ENCODE measurements at regions not wholly inside any gene's neighbourhood (a gene's known extent, or its start where the extent isn't known, plus 50 kb on each side); places are given as distances from the start of the nearest gene placed in this dataset.

DNA sequence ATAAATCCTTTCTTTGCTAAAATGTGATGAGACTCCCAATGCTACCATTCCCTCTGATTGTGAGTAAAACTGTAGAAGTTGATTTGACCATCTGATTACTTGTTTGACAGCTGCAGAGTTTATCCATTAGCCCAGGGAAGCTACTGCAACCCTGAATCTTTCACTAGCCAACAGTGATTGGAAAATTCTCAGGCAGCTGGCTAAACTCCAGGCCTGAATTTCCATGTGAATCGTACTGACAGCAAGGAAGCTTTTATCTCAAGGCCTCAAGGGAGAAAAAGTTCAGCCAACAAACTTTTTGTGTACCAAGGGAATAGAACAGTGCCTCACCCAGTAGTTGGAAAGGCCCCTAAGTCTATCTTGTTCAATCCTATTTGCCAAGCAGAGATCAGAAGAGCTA lies 246.7 kb upstream of the TRPM3 start:
- Histone ChIP-seq H3F3A (ENCODE audit: low read depth) (peaks cover 8% of the 10 kb centered on the region), H3K27ac (peak overlapping the region; percentile 66)
- peak overlapping the region; percentile 80 for H3K27ac Mint-ChIP-seq

DNA sequence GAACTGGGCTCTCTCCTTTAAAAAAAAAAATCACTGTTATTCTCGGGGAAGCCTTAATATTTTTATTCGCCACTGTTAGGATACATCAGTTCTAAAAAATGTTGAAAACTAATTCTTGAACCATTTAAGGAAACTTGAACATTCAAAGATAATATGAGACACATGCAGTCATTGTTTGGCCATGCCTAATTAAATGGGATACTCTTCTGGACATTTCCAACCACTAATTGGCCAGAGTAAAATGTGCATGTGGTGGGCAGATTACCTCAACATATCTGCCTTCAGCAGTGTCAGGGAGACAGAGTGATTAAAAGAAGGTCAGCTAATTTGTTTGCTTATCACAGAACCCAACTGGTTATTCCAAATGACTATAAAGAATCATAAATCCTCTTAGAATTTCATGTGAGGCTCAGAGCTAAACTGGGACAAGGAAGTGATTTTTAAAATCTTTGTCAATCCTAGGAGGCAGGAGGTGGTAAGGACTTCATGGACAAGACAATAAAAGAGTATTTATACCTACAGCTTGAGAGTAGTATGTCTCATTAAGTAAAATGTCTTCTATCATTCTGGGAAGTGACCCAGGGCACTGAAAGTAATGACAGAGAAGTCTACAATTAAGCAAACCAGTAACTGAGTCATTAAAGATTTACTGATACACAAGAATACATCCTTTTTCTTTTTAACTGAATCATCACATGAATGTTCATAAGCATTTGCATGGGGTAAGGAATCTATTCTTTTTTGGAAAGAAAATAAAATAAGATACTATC lies 242.9 kb upstream of the TRPM3 start:
- no peaks in the 10 kb centered on the region for H3K36me3 ChIP-seq
- no peak for TF ChIP-seq EZH2 (IDR thresholded peaks at IDR 0.05)
- TF ChIP-seq, protein P1, sequence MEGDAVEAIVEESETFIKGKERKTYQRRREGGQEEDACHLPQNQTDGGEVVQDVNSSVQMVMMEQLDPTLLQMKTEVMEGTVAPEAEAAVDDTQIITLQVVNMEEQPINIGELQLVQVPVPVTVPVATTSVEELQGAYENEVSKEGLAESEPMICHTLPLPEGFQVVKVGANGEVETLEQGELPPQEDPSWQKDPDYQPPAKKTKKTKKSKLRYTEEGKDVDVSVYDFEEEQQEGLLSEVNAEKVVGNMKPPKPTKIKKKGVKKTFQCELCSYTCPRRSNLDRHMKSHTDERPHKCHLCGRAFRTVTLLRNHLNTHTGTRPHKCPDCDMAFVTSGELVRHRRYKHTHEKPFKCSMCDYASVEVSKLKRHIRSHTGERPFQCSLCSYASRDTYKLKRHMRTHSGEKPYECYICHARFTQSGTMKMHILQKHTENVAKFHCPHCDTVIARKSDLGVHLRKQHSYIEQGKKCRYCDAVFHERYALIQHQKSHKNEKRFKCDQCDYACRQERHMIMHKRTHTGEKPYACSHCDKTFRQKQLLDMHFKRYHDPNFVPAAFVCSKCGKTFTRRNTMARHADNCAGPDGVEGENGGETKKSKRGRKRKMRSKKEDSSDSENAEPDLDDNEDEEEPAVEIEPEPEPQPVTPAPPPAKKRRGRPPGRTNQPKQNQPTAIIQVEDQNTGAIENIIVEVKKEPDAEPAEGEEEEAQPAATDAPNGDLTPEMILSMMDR (IDR thresholded peaks at IDR 0.05) = no peak
- no peak for TF ChIP-seq EZH2phosphoT487 (IDR thresholded peaks at IDR 0.05)
- Mint-ChIP-seq H3K4me3 (no peak overlapping the region), H3K27me3 (ENCODE audit: insufficient read depth, low read depth) (no peaks in the 10 kb centered on the region), H3K27ac (no peak overlapping the region), H3K36me3 (no peaks in the 10 kb centered on the region), H3K4me1 (peaks cover 18% of the 10 kb centered on the region), H3K9me3 (no peaks in the 10 kb centered on the region)
- H3K9me3 ChIP-seq (ENCODE audit: low read depth) = no peaks in the 10 kb centered on the region
- peaks cover 27% of the 10 kb centered on the region for H3K4me1 ChIP-seq
- H2AFZ ChIP-seq (replicated peaks) = no peak overlapping the region
- DNase-seq (ENCODE audit: low spot score) = no peak
- H3K9ac ChIP-seq = no peak overlapping the region
- no peak overlapping the region for H3K4me3 ChIP-seq
- no peaks in the 10 kb centered on the region for H4K20me1 ChIP-seq (ENCODE audit: low read depth)
- H3K27ac ChIP-seq = no peak overlapping the region
- no peak overlapping the region for H3K4me2 ChIP-seq
- H3K79me2 ChIP-seq (ENCODE audit: low read depth) = no peaks in the 10 kb centered on the region
- H3K27me3 ChIP-seq = no peaks in the 10 kb centered on the region
- no peaks in the 10 kb centered on the region for H3F3A ChIP-seq (ENCODE audit: low read depth)

More for the DNA sequence above, 246.7 kb upstream of the TRPM3 start:
- no peaks in the 10 kb centered on the region for H4K20me1 ChIP-seq (ENCODE audit: low read depth)
- Mint-ChIP-seq H3K27me3 (ENCODE audit: insufficient read depth, low read depth) (no peaks in the 10 kb centered on the region), H3K4me3 (no peak overlapping the region), H3K9me3 (peaks cover 8% of the 10 kb centered on the region), H3K4me1 (peaks cover 21% of the 10 kb centered on the region), H3K36me3 (peaks cover 4% of the 10 kb centered on the region)
- TF ChIP-seq EZH2 (IDR thresholded peaks at IDR 0.05) = no peak
- TF ChIP-seq, protein P1 (IDR thresholded peaks at IDR 0.05) = no peak
- no peak for TF ChIP-seq EZH2phosphoT487 (IDR thresholded peaks at IDR 0.05)
- no peaks in the 10 kb centered on the region for H3K79me2 ChIP-seq (ENCODE audit: low read depth)
- H3K27me3 ChIP-seq = no peaks in the 10 kb centered on the region
- H3K36me3 ChIP-seq = no peaks in the 10 kb centered on the region
- H2AFZ ChIP-seq (replicated peaks) = no peak overlapping the region
- H3K4me2 ChIP-seq = peak overlapping the region; percentile 16
- peaks cover 27% of the 10 kb centered on the region for H3K4me1 ChIP-seq
- H3K9ac ChIP-seq = no peak overlapping the region
- peak; percentile 31 for DNase-seq (ENCODE audit: low spot score)
- H3K4me3 ChIP-seq = no peak overlapping the region
- H3K9me3 ChIP-seq (ENCODE audit: low read depth) = no peaks in the 10 kb centered on the region

DNA sequence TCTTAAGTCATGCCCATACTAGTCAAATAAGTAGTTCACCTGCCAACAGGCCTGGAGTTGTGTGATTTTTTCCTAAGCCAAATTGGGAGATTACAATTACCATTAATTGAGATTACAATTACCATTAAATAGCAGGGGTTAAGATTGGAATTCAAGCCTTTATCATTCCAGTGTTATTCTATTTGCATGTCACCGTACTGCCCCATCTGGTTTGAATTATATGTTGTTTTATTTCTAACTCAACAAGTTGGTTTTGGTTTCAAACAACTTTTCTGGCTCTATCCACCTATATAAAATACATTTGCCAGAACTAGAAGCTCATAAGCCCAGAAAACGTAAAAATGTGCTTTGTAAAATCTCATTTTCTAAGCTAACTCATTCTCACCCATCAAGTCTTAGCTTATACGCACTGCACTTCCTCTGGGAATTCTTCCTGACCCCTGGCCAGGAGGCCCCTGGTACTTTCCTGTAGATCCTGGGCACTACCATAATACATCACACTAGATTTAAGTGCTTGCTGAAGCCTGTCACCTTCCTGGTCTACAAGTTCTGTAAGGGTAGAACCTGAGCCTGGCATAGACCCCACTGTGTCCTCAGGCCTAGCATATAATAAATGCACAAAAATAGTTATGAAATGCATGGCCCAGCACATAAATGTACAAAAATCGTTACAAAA lies 242.0 kb upstream of the TRPM3 start:
- Histone ChIP-seq H3K27ac (no peak overlapping the region), H3K79me2 (ENCODE audit: low read depth) (no peaks in the 10 kb centered on the region), H3K27me3 (no peaks in the 10 kb centered on the region), H3K4me3 (no peak overlapping the region), H3K9ac (no peak overlapping the region), H4K20me1 (ENCODE audit: low read depth) (no peaks in the 10 kb centered on the region), H2AFZ (replicated peaks) (no peak overlapping the region), H3K4me2 (no peak overlapping the region), H3K4me1 (peaks cover 22% of the 10 kb centered on the region), H3K9me3 (ENCODE audit: low read depth) (no peaks in the 10 kb centered on the region), H3F3A (ENCODE audit: low read depth) (no peaks in the 10 kb centered on the region), H3K36me3 (no peaks in the 10 kb centered on the region)
- no peaks in the 10 kb centered on the region for H3K9me3 Mint-ChIP-seq
- H3K36me3 Mint-ChIP-seq = no peaks in the 10 kb centered on the region
- H3K27ac Mint-ChIP-seq = no peak overlapping the region
- TF ChIP-seq, protein P1 (IDR thresholded peaks at IDR 0.05) = no peak
- TF ChIP-seq EZH2phosphoT487 (IDR thresholded peaks at IDR 0.05) (no peak), EZH2 (IDR thresholded peaks at IDR 0.05) (no peak)
- no peak for DNase-seq (ENCODE audit: low spot score)
- no peaks in the 10 kb centered on the region for H3K27me3 Mint-ChIP-seq (ENCODE audit: insufficient read depth, low read depth)
- H3K4me3 Mint-ChIP-seq = no peak overlapping the region
- peaks cover 12% of the 10 kb centered on the region for H3K4me1 Mint-ChIP-seq
